ENCODE measurements at regions not wholly inside any gene's neighbourhood (a gene's known extent, or its start where the extent isn't known, plus 50 kb on each side); places are given as distances from the start of the nearest gene placed in this dataset.

DNA sequence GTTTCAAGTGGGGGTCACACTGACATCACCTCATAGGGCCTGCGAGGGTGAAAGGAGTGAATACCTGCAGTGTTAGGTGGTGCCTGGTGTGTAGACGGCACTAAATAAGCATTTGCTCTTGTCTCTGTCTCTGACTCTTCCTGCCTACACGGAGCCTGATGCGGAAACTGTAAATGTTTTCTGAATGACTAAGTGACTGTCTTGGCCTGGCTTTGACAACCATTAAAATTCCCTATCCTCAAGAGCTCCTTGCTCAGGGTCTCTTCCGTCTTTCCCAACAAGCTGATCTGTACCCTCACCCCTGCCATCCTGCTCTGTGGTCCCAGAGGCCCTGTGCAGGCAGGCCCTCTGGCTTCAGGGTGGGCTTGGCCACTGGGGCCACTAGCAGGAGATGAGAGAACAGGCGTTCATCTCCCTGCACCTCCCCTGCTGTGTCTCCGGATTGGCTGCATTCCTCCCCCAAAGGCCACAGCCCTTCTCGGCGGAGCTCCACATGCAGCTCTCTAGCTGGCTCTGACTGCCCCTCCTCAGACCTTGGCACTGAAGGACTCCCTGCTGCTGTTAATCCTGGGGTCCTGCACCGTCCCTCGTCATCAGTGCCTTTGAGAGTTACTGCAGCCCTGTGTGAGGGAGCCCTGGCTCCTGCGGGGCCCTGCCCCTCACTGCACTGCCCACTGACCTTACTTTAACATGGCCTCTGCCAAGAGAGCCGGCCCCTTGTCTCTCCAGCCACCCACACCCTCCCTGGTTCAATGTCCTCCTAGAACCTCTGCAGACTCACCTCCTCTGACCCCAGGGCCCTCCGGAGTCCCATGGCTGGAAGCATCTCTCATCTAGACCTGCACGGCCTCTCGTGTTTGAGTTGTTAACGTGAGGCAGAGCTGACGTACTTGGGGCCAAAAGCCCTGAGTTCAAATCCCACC, 211.1 kb downstream of the MATN1 start:
- no peak for DNase-seq

DNA sequence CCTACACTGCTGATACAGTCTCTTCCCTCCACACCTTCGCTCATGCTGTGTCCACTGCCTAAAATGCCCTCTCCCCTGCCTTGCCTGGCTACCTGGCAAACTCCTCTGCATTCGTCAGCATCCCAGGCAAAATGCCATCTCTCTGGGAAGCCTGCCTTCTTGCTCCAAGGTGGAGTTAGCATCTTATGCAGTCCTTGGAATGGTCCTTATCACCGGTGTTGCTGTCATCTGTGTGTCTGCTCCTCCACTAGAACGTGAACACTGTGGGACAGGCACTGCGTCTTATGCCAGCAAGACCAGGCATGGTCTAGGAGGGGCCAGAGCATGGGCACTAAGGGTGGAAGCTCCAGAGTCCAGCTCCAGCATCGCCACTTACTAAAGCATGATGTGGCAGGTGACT, 211.8 kb downstream of the MATN1 start:
- no peak for DNase-seq

DNA sequence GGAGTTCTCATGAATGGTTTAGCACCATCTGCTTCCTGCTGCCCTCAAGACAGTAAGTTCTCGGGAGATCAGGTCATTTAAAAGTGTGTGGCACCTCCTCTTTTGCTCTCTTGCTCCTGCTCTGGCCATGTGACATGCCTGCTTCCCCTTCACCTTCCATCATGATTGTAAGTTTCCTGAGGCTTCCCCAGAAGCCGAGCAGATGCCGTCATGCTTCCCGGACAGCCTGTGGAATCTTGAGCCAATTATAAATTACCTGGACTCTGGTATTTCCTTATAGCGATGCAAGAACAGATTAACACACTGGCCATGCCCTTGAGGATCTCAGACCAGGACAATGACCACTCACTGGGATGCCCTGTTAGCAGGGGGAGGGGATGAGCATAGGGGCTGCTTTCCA, 212.3 kb downstream of the MATN1 start:
- DNase-seq = no peak

DNA sequence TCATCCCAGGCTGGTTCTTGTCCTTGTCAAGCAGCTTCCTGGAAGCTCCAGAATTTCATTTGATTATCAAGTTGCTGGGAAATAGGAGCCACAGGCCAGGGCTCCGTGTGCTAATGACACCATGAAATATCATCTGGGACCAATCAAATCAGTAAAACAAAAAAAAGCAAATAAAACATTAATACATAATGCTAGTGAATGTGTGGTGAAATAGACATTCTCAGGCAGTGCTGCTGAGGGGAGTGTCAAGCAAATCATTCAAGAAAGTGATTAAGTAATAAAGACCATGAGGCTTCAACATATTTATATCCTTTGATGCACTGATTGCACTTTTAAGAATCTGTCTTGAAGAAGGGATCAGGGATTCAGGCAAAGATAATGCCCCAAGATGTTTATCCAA, 213.7 kb downstream of the MATN1 start:
- DNase-seq = no peak

DNA sequence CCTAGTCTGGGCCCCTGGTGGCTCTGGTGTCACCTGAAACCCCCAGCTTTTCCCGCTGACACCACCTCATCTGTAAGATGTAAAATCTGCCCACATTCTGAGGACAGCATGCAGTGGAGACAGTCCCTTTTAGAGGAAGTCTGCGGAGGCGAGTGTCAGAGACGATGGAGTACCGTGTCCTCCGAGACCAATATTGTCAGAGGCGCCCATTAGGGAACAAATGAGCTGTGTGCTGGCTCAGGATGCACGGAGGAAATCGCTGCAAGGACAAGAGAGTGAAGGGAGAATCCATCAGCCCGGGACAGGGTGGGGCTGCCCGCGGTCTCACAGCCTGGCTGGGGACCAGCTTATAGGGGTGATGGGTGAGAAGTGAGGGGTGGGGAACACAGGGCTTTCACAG, 214.8 kb downstream of the MATN1 start:
- DNase-seq = no peak

DNA sequence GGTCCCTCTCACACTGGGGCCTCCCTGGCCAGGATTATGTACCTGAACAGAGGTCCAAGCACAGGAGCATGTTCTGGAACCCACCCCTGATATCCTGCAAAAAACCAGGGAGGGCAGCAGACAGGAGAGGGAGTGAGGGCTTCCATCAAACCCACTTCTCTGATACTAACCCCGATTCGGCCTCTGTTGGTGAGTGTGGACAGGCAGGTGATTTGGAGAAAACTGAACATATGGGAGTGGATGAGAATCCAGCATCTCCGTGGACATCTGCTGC, 215.3 kb downstream of the MATN1 start:
- no peak for DNase-seq

DNA sequence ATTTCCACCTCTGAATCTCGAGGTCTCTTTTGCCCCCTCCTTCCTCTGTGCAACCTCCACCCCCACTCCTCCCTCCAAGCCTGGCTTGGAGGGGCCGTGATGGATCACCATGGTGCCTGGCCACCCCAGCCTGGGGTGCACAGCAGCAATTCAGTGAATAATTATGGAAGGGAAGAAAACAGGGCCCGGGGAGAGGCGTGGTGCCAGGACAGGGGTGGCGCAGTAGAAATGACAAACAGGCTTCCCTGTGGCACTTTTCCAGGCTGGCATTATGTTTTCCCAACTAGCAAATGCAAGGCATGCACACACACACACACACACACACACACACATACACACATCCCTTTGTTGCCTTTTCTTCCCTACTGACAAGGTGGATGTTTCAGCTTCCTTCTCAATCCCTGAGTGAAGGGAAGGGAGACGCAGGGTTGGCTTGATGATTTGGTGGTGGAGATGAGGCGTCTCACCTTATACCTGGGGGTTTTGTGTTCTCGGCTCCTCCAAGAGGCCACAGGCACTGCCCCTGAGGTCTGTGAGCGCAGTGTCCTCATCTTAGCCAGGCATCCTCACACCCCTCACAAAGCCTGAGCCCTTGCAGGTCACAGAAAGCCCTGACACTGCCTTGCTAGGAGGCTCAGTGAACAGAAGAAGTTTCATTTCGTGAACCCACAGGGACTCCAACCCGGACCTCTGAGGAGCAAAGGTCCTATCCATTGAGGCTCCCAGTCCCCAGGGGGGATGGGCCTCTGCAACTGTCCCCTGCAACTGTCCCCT, 215.8 kb downstream of the MATN1 start:
- no peak for DNase-seq

DNA sequence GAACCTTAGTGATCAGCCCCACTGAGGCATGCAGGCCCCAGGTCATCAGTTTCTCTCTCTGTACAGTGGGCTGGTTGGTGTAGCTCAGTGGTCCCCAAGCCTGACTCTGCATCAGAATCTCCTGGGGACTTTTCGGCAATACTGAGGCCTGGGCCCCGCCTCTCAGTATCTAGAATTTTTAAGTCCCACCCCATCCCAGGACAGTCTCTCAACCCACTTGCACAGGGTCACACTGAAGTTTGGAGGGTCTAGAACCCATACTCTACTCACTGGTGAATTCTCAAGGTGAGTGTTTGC, 216.4 kb downstream of the MATN1 start:
- DNase-seq = no peak

DNA sequence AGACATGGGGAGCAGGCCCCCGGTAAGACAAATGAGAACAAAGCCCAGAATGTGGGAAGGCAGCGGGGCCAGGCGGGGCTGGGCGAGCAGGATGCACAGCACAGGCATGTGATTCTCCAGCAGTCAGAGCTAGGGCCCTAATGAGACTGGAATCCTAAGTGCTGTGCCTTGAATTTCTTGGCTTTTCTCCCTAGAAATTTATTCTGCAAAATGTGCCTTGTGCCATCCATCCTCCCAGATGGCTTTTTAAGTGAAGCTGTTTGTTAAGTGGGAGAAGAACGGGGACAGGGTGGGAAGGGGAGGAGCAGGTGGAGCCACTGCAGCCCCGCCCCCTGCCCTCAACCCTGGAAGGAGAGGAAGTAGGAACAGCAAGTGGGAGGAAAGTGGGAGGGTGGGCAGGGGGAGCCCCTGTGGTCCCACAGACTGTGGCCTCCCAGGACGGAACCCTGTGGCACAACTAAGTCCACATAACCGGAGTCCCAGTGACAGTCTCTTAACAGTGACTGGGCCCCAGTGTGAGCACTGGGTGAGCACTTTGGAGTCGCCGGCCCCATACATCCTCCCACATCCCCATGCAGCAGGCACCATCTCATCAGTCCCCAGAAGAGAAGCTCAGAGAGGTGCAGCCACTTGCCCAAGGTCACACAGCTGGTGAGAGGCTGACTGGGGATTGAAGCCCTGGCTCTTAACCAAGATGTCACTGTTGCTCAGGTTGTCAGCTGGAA, 216.9 kb downstream of the MATN1 start:
- DNase-seq = no peak

DNA sequence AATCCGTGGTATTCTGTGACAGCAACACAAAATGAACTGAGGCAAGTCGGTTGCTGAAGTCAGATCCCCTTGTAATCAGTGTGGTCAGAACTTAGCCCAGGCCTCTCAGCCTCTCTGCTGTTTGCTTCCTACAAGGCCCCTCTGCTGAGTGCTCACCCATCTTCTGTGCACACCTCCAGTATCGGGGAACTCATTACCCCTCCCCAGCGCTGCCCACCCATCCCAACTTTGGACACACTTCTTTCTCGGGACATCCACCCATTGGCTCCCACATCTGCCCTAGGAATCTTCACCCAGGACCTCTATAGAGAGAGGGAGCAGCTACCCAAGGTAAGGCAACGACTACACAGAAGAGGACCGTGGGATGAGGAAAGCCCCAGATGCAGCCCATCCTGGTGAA, 217.5 kb downstream of the MATN1 start:
- DNase-seq = no peak

DNA sequence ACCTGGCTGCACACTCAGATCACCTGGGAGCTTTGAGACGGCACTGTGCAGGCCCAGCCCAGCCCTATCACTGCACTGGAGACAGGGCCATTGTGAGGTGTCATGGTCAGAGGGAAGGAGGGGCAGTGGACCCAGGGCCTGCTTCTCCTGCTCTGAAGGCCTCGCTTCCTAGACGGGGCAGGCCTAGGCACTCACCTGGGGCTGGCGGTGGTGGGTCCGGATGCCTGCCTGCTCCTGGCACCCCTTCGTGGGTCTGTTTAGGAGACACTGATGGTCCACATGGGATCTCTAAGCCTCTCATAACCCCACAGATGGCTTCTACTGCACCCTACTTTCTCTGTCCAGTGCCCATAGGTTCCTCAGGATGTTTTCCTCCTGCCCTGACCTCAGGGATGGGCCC, 230.9 kb downstream of the MATN1 start:
- DNase-seq = no peak

DNA sequence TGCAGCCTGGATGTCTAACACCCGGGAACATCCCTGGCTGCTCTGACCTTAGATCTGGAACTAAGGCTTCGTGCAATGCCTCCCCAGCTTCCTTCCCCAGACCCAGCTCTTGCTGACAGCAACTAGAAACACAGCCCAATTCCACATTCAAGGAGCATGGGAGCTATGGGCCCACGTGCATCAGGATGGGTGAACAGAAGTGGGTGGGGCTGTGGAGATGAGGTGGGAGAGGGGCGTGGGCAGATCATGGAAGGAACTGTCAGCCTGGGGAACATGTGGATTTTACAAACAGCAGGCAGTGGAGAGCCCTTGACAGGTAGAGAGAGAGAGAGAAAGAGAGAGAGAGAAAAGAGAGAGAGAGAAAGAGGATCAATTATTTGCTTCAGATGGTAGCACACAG, 231.6 kb downstream of the MATN1 start:
- no peak for DNase-seq

DNA sequence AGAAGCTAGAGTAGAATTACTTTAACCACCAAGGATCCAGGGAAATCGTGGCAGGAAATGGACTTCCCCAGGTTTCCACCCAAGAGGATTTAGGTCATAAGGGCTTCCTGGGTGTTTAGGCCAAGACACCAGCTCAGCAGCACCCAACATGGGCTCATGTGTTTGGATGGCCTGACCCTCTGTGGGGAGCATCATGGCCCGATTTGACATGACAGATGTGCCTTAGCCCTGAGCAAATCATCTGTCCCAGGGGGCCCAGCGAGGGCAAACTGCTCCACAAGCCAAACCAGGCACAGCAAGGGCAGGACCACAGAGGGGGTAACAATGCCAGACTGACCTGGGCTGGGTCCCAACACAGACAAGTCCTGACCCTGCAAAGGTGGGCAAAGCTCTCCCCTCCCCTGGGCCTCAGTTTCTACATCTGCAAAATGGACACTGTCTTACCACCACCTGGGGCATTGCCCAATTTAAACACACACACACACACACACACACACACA, 232.8 kb downstream of the MATN1 start:
- DNase-seq = no peak

DNA sequence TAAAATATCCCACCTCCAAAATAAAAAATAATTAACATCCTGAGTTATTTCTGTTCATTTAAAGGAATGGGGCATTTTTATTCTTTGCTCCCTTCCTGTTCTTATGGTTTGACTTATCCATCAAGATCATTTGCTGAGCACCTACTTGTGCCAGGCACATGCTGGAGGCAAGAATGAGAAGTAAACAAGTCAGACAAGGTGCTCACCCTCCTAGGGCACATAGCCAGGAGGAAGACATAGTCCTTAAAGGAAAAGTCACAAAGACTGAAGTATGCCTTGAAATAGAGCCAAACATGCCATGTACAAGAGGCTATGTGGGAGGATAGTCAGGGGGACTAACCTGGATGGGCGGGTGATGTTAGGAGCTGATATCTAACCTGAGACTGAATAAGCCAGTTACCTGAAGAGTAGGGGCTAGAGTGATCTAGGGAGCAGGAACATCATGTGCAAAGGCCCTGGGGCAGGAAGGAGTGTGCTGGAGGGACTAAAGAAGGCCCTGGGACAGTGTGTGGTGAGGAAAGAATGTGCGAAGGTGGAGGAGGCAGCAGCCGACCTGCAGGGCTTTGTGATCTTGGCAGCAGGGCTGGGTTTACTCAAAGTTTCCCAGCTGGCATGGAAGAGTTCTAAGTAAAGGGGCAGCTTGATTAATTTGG, 233.5 kb downstream of the MATN1 start:
- DNase-seq = no peak

DNA sequence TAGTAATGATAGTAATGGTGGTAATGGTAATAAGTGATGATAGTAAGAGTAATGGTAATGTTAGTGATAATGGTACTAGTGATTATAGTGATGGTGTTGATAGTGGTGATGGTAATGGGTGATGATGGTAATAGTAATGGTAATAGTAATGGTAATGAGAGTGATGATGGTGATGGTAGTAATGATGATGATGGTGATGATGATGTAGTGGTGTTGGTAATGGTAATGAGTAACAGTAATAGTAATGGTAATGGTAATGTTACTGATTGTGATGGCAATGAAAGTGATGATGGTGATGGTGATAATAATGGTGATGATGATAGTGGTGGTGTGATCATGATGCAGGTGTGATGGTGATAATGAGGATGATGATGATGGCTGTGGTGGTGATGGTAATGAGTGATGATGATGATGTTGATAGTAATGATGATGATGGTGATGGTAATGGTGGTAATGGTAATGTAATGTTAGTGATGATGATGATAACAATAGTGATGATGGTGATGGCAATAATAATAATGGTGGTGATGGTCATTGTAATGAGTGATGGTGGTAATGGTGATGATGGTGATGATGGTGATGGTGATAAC, 235.0 kb downstream of the MATN1 start:
- DNase-seq = no peak

DNA sequence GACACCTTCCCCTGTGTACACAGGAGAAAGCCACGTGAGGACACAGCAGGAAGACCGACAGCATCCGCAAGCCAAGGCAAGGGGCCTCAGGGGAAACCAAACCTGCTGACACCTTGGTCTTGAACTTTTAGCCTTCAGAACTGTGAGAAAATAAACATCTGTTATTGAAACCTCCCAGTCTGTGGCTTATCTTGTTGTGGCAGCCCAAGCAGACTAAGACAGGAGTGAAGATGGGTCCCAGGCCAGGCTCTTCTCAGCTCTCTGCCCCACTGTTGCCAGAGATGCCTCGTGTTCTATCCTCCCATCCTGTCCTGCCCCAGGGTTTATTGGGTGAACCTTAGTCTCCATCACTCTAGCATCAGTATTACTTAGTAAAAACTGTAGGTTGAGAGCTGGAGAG, 236.3 kb downstream of the MATN1 start:
- no peak for DNase-seq

DNA sequence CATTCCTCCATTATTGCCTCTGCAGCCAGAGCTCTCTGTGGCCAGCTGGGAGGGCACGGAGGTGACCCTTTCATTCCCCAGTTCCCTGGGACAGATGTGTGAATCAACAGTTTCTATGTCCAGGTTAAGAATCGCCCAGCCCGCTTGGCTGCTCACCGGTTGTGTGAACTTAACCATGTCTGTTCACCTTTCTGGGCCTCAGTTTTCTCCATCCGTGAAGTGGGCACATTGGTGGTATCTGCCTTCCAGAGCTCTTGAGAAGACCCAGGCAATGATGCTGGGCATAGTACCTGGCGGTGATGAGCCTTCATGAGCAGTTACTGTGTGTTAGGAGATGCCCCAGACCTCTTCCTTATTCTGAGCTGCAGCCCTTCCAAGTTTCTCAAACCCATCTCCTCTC, 238.3 kb downstream of the MATN1 start:
- no peak for DNase-seq

DNA sequence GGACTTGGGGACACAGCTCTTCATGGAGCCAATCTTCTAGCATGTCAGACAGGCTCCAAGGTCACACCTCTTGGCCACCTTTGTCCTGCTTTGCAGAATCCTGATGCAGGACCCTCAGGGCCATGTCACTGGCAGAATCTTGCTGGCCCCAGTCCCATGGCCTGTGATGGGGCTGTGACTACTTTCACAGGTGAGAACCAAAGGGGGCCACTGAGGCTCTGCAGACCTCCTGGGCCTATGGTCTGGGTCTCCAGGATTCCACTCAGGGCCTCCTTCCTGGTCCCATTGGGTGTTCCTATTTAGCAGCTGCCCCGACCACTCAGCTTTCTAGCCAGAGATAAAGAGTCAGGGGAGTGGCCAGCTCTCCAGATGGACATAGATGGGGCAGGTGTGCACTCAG, 238.7 kb downstream of the MATN1 start:
- DNase-seq = no peak

DNA sequence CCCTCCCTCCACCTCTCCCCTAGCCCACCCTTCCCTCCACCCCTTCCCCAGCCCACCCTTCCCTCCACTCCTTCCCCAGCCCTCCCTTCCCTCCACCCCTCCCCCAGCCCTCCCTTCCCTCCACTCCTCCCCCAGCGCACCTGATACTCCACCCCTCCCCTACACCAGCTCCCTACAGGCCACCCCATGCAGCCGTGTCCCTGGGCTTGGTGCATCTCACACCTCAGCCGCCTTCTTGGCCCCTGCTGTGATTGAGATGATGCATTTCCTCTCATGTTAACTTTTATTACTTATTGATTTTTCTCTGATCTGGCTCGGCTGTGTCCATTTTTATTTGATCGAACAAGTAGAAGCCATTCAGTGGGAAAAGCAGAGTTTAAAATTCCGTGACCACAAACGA, 243.8 kb downstream of the MATN1 start:
- DNase-seq = no peak

DNA sequence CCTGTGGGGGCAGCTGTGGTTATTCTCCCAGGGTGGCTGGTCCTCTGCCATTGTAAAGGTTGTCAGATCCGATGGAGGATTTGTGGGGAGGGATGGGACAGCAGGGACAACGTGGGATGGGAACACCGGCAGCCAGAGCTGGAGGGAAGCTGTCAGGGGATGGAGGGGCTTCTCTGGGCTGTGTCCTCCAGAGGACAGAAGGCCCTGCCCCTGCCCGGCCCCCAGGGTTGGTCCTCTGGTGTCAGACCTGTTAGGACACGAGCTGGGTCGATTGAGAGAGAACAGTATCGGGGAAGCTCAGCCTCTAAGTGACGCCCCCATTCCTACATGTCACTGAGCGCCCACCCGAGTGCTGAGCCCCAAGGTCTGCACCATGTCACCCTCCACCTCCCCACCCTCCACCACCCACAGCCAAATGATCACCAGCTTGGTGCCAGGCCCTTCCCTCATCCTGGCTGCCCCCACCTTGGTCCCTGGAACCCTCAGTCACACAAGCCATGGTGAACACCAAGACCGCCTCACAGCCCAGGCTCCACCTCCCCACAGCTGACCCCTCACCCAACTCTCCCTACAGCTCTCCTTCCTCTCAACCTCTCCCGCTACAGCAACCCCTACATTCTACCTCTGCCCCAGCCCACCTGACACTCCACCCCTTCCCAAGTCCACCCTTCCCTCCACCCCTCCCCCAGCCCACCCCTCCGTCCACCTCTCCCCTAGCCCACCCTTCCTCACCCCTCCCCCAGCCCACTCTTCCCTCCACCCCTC, 244.4 kb downstream of the MATN1 start:
- DNase-seq = no peak

DNA sequence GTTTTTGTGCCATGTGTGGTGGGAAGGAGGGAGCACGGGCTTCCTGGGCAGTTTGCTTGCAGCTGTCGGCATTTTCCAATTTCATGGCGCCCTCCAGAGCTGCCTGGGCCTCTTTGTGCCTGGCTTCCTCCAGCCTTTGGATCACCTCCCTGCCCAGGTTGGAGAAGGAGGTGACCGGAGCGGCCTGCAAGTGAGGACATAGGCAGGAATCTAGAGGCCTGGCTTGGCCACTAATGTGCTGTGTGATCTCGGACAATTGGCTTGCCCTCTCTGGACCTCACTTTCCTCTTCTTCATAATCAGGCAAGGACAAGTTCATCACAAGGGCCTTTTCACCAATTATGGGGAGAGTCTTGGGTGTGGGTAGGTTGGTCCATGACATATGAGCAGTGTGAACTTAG, 245.1 kb downstream of the MATN1 start:
- no peak for DNase-seq

DNA sequence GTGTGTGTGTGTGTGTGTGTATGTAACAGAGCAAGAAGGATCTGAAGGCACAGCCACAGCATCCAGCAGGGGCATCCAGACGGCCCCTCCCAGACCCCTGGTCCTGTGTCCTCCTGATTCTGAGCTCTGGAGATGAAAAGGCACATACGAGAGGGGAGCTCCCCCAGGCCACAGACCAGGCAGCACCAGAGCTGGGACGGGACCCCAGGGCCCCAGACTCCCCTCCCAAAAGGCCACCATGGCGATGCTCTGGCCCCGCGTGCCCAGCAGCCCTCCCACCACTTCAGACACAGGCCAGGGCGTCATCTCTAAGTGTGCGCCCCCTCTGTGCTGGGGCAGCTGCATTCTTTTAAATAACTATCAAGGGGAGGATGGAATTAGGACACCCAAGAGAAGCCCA, 245.8 kb downstream of the MATN1 start:
- DNase-seq = no peak
